ENCODE measurements at regions not wholly inside any gene's neighbourhood (a gene's known extent, or its start where the extent isn't known, plus 50 kb on each side); places are given as distances from the start of the nearest gene placed in this dataset.
"Not testable (repeated sequence)": the region's sequence is repeated elsewhere in the genome, so short reads cannot be mapped to it uniquely, and the experiment has no call there.

GRCh38 chr10:9427209-9427608 is 1372.7 kb downstream of the GATA3 start:
- ATAC-seq (ENCODE audit: low FRiP score), result no peak
- no peak for TF ChIP-seq CTCF (IDR thresholded peaks at IDR 0.05)
- DNase-seq (ENCODE audit: low spot score), result no peak

GRCh38 chr10:9437131-9437530 is 1382.6 kb downstream of the GATA3 start:
- DNase-seq (ENCODE audit: low spot score) (no peak), ATAC-seq (ENCODE audit: low FRiP score) (no peak)
- TF ChIP-seq CTCF (IDR thresholded peaks at IDR 0.05), result no peak

- TF ChIP-seq CTCF (IDR thresholded peaks at IDR 0.05), result no peak
- DNase-seq (ENCODE audit: low spot score) (no peak), ATAC-seq (ENCODE audit: low FRiP score) (no peak)
Measured at GRCh38 chr10:9443758-9444157, 1389.3 kb downstream of the GATA3 start.

GRCh38 chr10:9449530-9449929 is 1395.0 kb downstream of the GATA3 start:
- no peak for ATAC-seq (ENCODE audit: low FRiP score)
- no peak for TF ChIP-seq CTCF (IDR thresholded peaks at IDR 0.05)

GRCh38 chr10:9450801-9451200 is 1396.3 kb downstream of the GATA3 start:
- DNase-seq (ENCODE audit: low spot score), result no peak
- ATAC-seq (ENCODE audit: low FRiP score), result no peak
- no peak for TF ChIP-seq CTCF (IDR thresholded peaks at IDR 0.05)

More at GRCh38 chr10:9449530-9449929, 1395.0 kb downstream of the GATA3 start:
- DNase-seq (ENCODE audit: low spot score), result no peak

- TF ChIP-seq CTCF (IDR thresholded peaks at IDR 0.05), result no peak
- no peak for ATAC-seq (ENCODE audit: low FRiP score)
- DNase-seq (ENCODE audit: low spot score), result no peak
Measured at GRCh38 chr10:9451211-9451773, 1396.8 kb downstream of the GATA3 start.

GRCh38 chr10:9452056-9452455 is 1397.6 kb downstream of the GATA3 start:
- ATAC-seq (ENCODE audit: low FRiP score) (no peak), DNase-seq (ENCODE audit: low spot score) (no peak)
- no peak for TF ChIP-seq CTCF (IDR thresholded peaks at IDR 0.05)

GRCh38 chr10:9453871-9454270 is 1399.4 kb downstream of the GATA3 start:
- ATAC-seq (ENCODE audit: low FRiP score); DNase-seq (ENCODE audit: low spot score): not testable (repeated sequence)
